ENCODE measurements at regions not wholly inside any gene's neighbourhood (a gene's known extent, or its start where the extent isn't known, plus 50 kb on each side); places are given as distances from the start of the nearest gene placed in this dataset.

- Histone ChIP-seq H3K9ac (ENCODE audit: low read depth, low read length, poor library complexity, severe bottlenecking) (no peak overlapping the region), H3K9me2 (replicated peaks; ENCODE audit: low read depth, low read length) (no peaks in the 10 kb centered on the region)
Measured at GRCh38 chr1:56223968-56224367, 355.4 kb downstream of the PLPP3 start.

GRCh38 chr1:56222914-56223540 lies 356.3 kb downstream of the PLPP3 start:
- TF ChIP-seq EZH2phosphoT487 (IDR thresholded peaks at IDR 0.05; ENCODE audit: borderline replicate concordance), result no peak
- TF ChIP-seq CTCF (conservative IDR thresholded peaks at IDR 0.05; ENCODE audit: low read length), result no peak
- H3K4me3 ChIP-seq (ENCODE audit: low read length, poor library complexity, severe bottlenecking), result no peak overlapping the region
- H4K20me1 ChIP-seq (ENCODE audit: insufficient read depth, low read length, poor library complexity, severe bottlenecking), result no peaks in the 10 kb centered on the region
- no peak overlapping the region for H3K9ac ChIP-seq (ENCODE audit: low read depth, low read length, poor library complexity, severe bottlenecking)
- H3K4me2 ChIP-seq (ENCODE audit: low read depth, low read length, poor library complexity, severe bottlenecking), result no peak overlapping the region
- no peaks in the 10 kb centered on the region for H3K9me2 ChIP-seq (replicated peaks; ENCODE audit: low read depth, low read length)
- H3K27me3 ChIP-seq (ENCODE audit: insufficient read depth, low read length, poor library complexity, severe bottlenecking), result no peaks in the 10 kb centered on the region
- H3K9me3 ChIP-seq (ENCODE audit: insufficient read depth, low read depth, low read length), result no peaks in the 10 kb centered on the region
- H3K79me2 ChIP-seq (ENCODE audit: insufficient read depth, low read length), result no peaks in the 10 kb centered on the region
- H2AFZ ChIP-seq (ENCODE audit: low read length), result no peak overlapping the region
- no peaks in the 10 kb centered on the region for H3K4me1 ChIP-seq (ENCODE audit: insufficient read depth, low read length, poor library complexity, severe bottlenecking)
- no peaks in the 10 kb centered on the region for H3K36me3 ChIP-seq (ENCODE audit: insufficient read depth, low read length)
- no peaks in the 10 kb centered on the region for H3F3A ChIP-seq (ENCODE audit: low read depth)

More at GRCh38 chr1:56223968-56224367, 355.4 kb downstream of the PLPP3 start:
- no peaks in the 10 kb centered on the region for H3K27me3 ChIP-seq (ENCODE audit: insufficient read depth, low read length, poor library complexity, severe bottlenecking)
- no peaks in the 10 kb centered on the region for H3K36me3 ChIP-seq (ENCODE audit: insufficient read depth, low read length)
- H4K20me1 ChIP-seq (ENCODE audit: insufficient read depth, low read length, poor library complexity, severe bottlenecking), result no peaks in the 10 kb centered on the region
- no peaks in the 10 kb centered on the region for H3K79me2 ChIP-seq (ENCODE audit: insufficient read depth, low read length)
- H3K9me3 ChIP-seq (ENCODE audit: insufficient read depth, low read depth, low read length), result no peaks in the 10 kb centered on the region
- H3F3A ChIP-seq (ENCODE audit: low read depth), result no peaks in the 10 kb centered on the region
- H3K4me3 ChIP-seq (ENCODE audit: low read length, poor library complexity, severe bottlenecking), result no peak overlapping the region
- TF ChIP-seq CTCF (conservative IDR thresholded peaks at IDR 0.05; ENCODE audit: low read length) (no peak), EZH2phosphoT487 (IDR thresholded peaks at IDR 0.05; ENCODE audit: borderline replicate concordance) (no peak)
- no peak overlapping the region for H2AFZ ChIP-seq (ENCODE audit: low read length)
- H3K4me2 ChIP-seq (ENCODE audit: low read depth, low read length, poor library complexity, severe bottlenecking), result no peak overlapping the region
- no peaks in the 10 kb centered on the region for H3K4me1 ChIP-seq (ENCODE audit: insufficient read depth, low read length, poor library complexity, severe bottlenecking)

GRCh38 chr1:56220021-56220420 lies 359.3 kb downstream of the PLPP3 start:
- H4K20me1 ChIP-seq (ENCODE audit: insufficient read depth, low read length, poor library complexity, severe bottlenecking), result no peaks in the 10 kb centered on the region

More at GRCh38 chr1:56220021-56220420, 359.3 kb downstream of the PLPP3 start:
- H3F3A ChIP-seq (ENCODE audit: low read depth), result no peaks in the 10 kb centered on the region
- H3K4me1 ChIP-seq (ENCODE audit: insufficient read depth, low read length, poor library complexity, severe bottlenecking), result no peaks in the 10 kb centered on the region
- no peak overlapping the region for H3K4me3 ChIP-seq (ENCODE audit: low read length, poor library complexity, severe bottlenecking)
- no peak overlapping the region for H3K9ac ChIP-seq (ENCODE audit: low read depth, low read length, poor library complexity, severe bottlenecking)
- H2AFZ ChIP-seq (ENCODE audit: low read length), result no peak overlapping the region
- no peaks in the 10 kb centered on the region for H3K27me3 ChIP-seq (ENCODE audit: insufficient read depth, low read length, poor library complexity, severe bottlenecking)
- TF ChIP-seq CTCF (conservative IDR thresholded peaks at IDR 0.05; ENCODE audit: low read length) (no peak), EZH2phosphoT487 (IDR thresholded peaks at IDR 0.05; ENCODE audit: borderline replicate concordance) (no peak)
- no peak overlapping the region for H3K4me2 ChIP-seq (ENCODE audit: low read depth, low read length, poor library complexity, severe bottlenecking)
- no peaks in the 10 kb centered on the region for H3K36me3 ChIP-seq (ENCODE audit: insufficient read depth, low read length)
- no peaks in the 10 kb centered on the region for H3K9me2 ChIP-seq (replicated peaks; ENCODE audit: low read depth, low read length)
- no peaks in the 10 kb centered on the region for H3K9me3 ChIP-seq (ENCODE audit: insufficient read depth, low read depth, low read length)
- H3K79me2 ChIP-seq (ENCODE audit: insufficient read depth, low read length), result no peaks in the 10 kb centered on the region

All from Loucy (cell line).